Nephron (organoid): ENCODE measurements at regions not wholly inside any gene's neighbourhood (a gene's known extent, or its start where the extent isn't known, plus 50 kb on each side); places are given as distances from the start of the nearest gene placed in this dataset.

Source experiments
- H3K27ac Mint-ChIP-seq, 3 experiments: 2 replicates each; pipeline ENCODE4 v1.8.0; 2020; ENCODE audit warnings: mixed read lengths in 3 of 3, mild to moderate bottlenecking in 2 of 3, moderate library complexity in 1 of 3
- H3K27me3 Mint-ChIP-seq: 2 replicates; pipeline ENCODE4 v1.8.0; 2021; ENCODE audit warnings: low read depth, mild to moderate bottlenecking, moderate library complexity, mixed read lengths
- H3K36me3 Mint-ChIP-seq: 2 replicates; pipeline ENCODE4 v1.8.0; 2020; ENCODE audit warnings: low read depth, mixed read lengths
- H3K4me1 Mint-ChIP-seq: 2 replicates; pipeline ENCODE4 v1.8.0; 2020; ENCODE audit warnings: mixed read lengths
- H3K4me3 Mint-ChIP-seq, 3 experiments: 2 replicates each; pipeline ENCODE4 v1.8.0; 2020; ENCODE audit warnings: mild to moderate bottlenecking in 3 of 3, mixed read lengths in 3 of 3, moderate library complexity in 2 of 3
- H3K9me3 Mint-ChIP-seq: 2 replicates; pipeline ENCODE4 v1.8.0; 2020; ENCODE audit warnings: mixed read lengths
- TF ChIP-seq, protein P1 (sequence below), 3 experiments: fragments of 200-600 bp; sonication (generic); IDR thresholded peaks; one replicate each; pipeline ENCODE4 v1.5.0; 2021; ENCODE audit warnings: antibody characterized with exemption in 3 of 3; ENCODE audit not compliant: unreplicated experiment in 3 of 3

DNA sequence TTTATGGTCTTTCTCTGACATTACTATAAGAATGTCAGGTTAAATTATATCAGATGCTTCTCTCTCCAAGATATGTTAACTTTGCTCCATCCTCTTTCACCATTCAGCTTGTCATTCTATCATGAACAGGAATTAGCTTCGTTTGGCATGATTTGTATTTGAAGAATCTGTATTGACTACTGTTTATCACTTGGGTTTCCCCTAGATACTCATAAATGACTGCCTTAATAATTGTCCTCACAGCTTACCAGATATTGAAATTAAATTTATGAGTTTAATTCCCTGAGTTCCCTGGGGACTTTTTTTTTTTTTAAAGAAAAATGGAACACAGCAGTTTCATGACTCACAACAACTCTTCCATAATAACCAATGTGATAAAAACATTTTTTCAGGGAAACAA lies 76.2 kb upstream of the EOLA2 start:
- TF ChIP-seq, protein P1, sequence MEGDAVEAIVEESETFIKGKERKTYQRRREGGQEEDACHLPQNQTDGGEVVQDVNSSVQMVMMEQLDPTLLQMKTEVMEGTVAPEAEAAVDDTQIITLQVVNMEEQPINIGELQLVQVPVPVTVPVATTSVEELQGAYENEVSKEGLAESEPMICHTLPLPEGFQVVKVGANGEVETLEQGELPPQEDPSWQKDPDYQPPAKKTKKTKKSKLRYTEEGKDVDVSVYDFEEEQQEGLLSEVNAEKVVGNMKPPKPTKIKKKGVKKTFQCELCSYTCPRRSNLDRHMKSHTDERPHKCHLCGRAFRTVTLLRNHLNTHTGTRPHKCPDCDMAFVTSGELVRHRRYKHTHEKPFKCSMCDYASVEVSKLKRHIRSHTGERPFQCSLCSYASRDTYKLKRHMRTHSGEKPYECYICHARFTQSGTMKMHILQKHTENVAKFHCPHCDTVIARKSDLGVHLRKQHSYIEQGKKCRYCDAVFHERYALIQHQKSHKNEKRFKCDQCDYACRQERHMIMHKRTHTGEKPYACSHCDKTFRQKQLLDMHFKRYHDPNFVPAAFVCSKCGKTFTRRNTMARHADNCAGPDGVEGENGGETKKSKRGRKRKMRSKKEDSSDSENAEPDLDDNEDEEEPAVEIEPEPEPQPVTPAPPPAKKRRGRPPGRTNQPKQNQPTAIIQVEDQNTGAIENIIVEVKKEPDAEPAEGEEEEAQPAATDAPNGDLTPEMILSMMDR (IDR thresholded peaks at IDR 0.05; ENCODE audit: unreplicated experiment in 3 of 3), result no peak
- H3K4me1 Mint-ChIP-seq, result no peaks in the 10 kb centered on the region
- H3K36me3 Mint-ChIP-seq, result no peaks in the 10 kb centered on the region
- no peak overlapping the region for H3K4me3 Mint-ChIP-seq
- no peak overlapping the region for H3K27ac Mint-ChIP-seq
- no peaks in the 10 kb centered on the region for H3K27me3 Mint-ChIP-seq
- H3K9me3 Mint-ChIP-seq, result no peaks in the 10 kb centered on the region

DNA sequence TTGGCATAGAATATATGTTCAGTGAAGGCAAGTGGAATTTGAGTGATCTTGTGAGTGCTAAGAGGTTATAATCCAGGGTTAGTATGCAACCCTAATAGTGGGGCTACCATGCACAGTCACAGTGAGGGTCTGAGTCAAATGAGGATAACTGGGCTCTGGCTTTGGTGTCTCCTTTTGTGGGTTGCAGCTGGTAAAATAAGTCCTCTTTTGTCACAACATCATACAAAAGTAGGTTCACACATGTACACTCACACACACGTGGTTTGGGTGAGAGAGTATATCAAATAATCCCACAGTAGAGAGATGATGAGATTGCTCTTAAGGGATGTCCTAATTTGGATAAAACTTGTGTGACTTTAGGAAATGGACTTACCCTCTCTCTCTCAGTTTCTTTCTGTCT lies 79.6 kb upstream of the EOLA2 start:
- Mint-ChIP-seq H3K4me1 (no peaks in the 10 kb centered on the region), H3K36me3 (peaks cover 3% of the 10 kb centered on the region), H3K27ac (no peak overlapping the region), H3K4me3 (no peak overlapping the region), H3K9me3 (peaks cover 3% of the 10 kb centered on the region), H3K27me3 (peaks cover 4% of the 10 kb centered on the region)
- TF ChIP-seq, protein P1 (IDR thresholded peaks at IDR 0.05; ENCODE audit: unreplicated experiment in 3 of 3), result no peak

DNA sequence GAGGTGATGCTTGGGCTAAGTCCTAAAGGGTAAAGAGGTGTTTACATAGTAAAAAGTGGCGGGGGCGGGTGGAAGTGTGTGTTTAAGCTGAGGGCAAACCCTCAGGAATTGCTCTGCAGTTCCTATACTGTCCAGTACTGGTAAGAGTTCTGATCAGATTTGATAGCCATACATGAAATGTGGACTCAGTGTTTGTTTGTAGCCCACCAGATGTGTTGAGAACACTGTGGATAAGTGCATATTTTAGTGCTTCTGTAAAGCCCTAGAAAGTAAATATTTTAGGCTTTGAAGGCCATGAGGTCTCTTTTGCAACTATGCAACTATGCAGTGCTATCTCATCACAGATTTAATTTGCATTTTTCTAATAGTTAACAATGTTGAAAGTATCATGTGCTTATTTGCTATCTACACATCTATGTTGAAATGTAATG lies 80.7 kb upstream of the EOLA2 start:
- peaks cover 3% of the 10 kb centered on the region for H3K9me3 Mint-ChIP-seq
- H3K36me3 Mint-ChIP-seq, result peaks cover 3% of the 10 kb centered on the region
- no peak overlapping the region for H3K27ac Mint-ChIP-seq
- H3K4me3 Mint-ChIP-seq, result no peak overlapping the region
- TF ChIP-seq, protein P1 (IDR thresholded peaks at IDR 0.05; ENCODE audit: unreplicated experiment in 3 of 3), result no peak
- no peaks in the 10 kb centered on the region for H3K4me1 Mint-ChIP-seq
- peaks cover 4% of the 10 kb centered on the region for H3K27me3 Mint-ChIP-seq

DNA sequence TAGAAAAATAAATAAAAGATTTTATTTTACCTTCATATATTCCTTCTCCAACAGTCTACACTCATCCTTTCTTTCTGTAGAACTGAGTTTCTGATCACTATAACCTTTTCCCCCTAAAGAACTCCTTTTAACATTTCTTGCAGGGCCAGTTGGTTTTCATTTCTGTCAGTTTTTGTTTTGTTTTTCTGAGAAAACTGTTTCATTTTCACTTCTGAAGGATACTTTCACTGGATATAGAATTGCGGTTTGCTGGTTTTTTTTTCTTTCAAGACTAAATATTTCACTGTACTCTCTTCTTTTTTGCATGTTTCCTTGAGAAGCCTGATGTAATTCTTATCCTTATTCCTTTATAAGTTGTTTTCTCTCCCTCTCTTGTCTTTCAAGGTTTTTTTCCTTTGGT lies 90.4 kb upstream of the EOLA2 start:
- Mint-ChIP-seq H3K4me3 (no peak overlapping the region), H3K9me3 (peaks cover 30% of the 10 kb centered on the region), H3K27ac (no peak overlapping the region)

DNA sequence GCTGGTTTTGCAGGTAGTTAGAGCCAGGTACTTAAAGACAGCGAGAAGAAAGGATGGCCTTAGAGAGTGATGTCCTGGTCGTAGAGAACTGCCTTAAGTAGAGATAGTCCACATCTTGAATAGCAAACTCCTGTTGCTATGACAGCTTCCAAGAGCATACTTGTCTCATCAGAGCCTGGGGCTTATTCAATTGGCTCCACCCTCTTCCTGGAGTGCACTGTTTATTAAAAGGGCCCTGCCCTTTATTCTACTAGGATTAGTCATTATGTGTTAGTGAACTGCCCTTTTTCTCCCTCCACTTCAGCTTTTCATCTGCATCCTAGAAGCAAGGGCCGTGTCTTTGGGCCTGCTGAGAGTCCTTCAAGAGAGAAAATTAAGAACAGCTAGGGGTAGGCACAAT lies 94.5 kb upstream of the EOLA2 start:
- Mint-ChIP-seq H3K36me3 (peaks cover 10% of the 10 kb centered on the region), H3K4me3 (no peak overlapping the region), H3K4me1 (no peaks in the 10 kb centered on the region), H3K27ac (no peak overlapping the region), H3K27me3 (no peaks in the 10 kb centered on the region), H3K9me3 (peaks cover 45% of the 10 kb centered on the region)
- TF ChIP-seq, protein P1 (IDR thresholded peaks at IDR 0.05; ENCODE audit: unreplicated experiment in 3 of 3), result no peak

More for the DNA sequence above, 90.4 kb upstream of the EOLA2 start:
- Mint-ChIP-seq H3K36me3 (peaks cover 13% of the 10 kb centered on the region), H3K4me1 (no peaks in the 10 kb centered on the region), H3K27me3 (no peaks in the 10 kb centered on the region)
- TF ChIP-seq, protein P1 (IDR thresholded peaks at IDR 0.05; ENCODE audit: unreplicated experiment in 3 of 3), result no peak

DNA sequence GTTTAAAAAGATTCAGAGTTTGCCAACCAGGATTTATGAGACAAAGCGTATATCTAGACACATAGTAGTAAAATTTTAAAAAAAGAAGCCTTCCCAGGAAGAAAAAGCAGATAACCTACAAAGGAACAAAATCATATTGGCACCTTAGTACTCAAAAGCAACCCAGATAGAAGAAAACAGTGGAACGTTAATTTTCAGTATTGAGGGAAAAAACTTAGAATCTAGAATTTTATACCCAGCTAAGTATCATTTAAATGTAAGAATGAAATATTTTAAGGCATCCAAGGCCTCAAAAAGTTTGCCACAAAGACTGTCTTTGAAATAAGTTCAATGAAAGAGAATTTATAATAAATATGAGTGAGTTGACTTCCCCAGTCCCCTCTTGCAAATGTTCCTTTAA lies 96.5 kb upstream of the EOLA2 start:
- no peak overlapping the region for H3K4me3 Mint-ChIP-seq
- peaks cover 4% of the 10 kb centered on the region for H3K36me3 Mint-ChIP-seq
- no peak overlapping the region for H3K27ac Mint-ChIP-seq
- H3K27me3 Mint-ChIP-seq, result no peaks in the 10 kb centered on the region
- TF ChIP-seq, protein P1 (IDR thresholded peaks at IDR 0.05; ENCODE audit: unreplicated experiment in 3 of 3), result no peak
- peaks cover 40% of the 10 kb centered on the region for H3K9me3 Mint-ChIP-seq
- H3K4me1 Mint-ChIP-seq, result no peaks in the 10 kb centered on the region
